ENCODE measurements at regions not wholly inside any gene's neighbourhood (a gene's known extent, or its start where the extent isn't known, plus 50 kb on each side); places are given as distances from the start of the nearest gene placed in this dataset.

- DNase-seq, result no peak
Observed at GRCh38 chr11:131242476-131243000, 127.9 kb upstream of the NTM start.

GRCh38 chr11:131246156-131246555, 124.3 kb upstream of the NTM start:
- no peak for DNase-seq

- DNase-seq, result no peak
Observed at GRCh38 chr11:131246663-131247062, 123.8 kb upstream of the NTM start.

- DNase-seq, result no peak
Observed at GRCh38 chr11:131248588-131248987, 121.8 kb upstream of the NTM start.

GRCh38 chr11:131253142-131253655, 117.2 kb upstream of the NTM start:
- no peak for DNase-seq

- no peak for DNase-seq
Observed at GRCh38 chr11:131253656-131254151, 116.7 kb upstream of the NTM start.

GRCh38 chr11:131254254-131254653, 116.2 kb upstream of the NTM start:
- no peak for DNase-seq

GRCh38 chr11:131274233-131274632, 96.2 kb upstream of the NTM start:
- no peak for DNase-seq

GRCh38 chr11:131275580-131275979, 94.8 kb upstream of the NTM start:
- DNase-seq, result no peak

- no peak for DNase-seq
Observed at GRCh38 chr11:131278472-131278871, 91.9 kb upstream of the NTM start.

GRCh38 chr11:131279654-131280384, 90.6 kb upstream of the NTM start:
- DNase-seq, result no peak

GRCh38 chr11:131281316-131281715, 89.1 kb upstream of the NTM start:
- no peak for DNase-seq

GRCh38 chr11:131284041-131284440, 86.4 kb upstream of the NTM start:
- no peak for DNase-seq

- DNase-seq, result no peak
Observed at GRCh38 chr11:131288521-131289091, 81.8 kb upstream of the NTM start.

- no peak for DNase-seq
Observed at GRCh38 chr11:131290185-131290584, 80.2 kb upstream of the NTM start.

- no peak for DNase-seq
Observed at GRCh38 chr11:131295986-131296385, 74.4 kb upstream of the NTM start.

GRCh38 chr11:131297441-131297840, 73.0 kb upstream of the NTM start:
- no peak for DNase-seq

GRCh38 chr11:131299598-131300438, 70.6 kb upstream of the NTM start:
- no peak for DNase-seq

- DNase-seq, result no peak
Observed at GRCh38 chr11:131300439-131300717, 70.0 kb upstream of the NTM start.

- DNase-seq, result no peak
Observed at GRCh38 chr11:131301306-131301705, 69.1 kb upstream of the NTM start.

- no peak for DNase-seq
Observed at GRCh38 chr11:131302836-131303235, 67.6 kb upstream of the NTM start.

- no peak for DNase-seq
Observed at GRCh38 chr11:131303611-131304119, 66.8 kb upstream of the NTM start.

- no peak for DNase-seq
Observed at GRCh38 chr11:131305005-131305404, 65.4 kb upstream of the NTM start.
